KMS-11 (cell line): ENCODE measurements at regions not wholly inside any gene's neighbourhood (a gene's known extent, or its start where the extent isn't known, plus 50 kb on each side); places are given as distances from the start of the nearest gene placed in this dataset.

ENCODE experiments used
- H2AFZ ChIP-seq: fragments of 200-600 bp; sonication (generic); 2 replicates; pipeline ENCODE4 v1.6.1; 2016; ENCODE audit warnings: antibody characterized with exemption, mixed run types, low read depth
- H3K27ac ChIP-seq: fragments of 200-600 bp; sonication (generic); 2 replicates; pipeline ENCODE4 v1.6.1; 2016; ENCODE audit warnings: mild to moderate bottlenecking, mixed run types
- H3K27me3 ChIP-seq: fragments of 200-600 bp; sonication (generic); 2 replicates; pipeline ENCODE4 v1.6.1; 2017; ENCODE audit warnings: mild to moderate bottlenecking, low read depth, mixed run types, moderate library complexity; ENCODE audit not compliant: insufficient read depth
- H3K36me3 ChIP-seq: fragments of 200-600 bp; sonication (generic); 2 replicates; pipeline ENCODE4 v1.6.1; 2017; ENCODE audit warnings: mild to moderate bottlenecking, mixed run types; ENCODE audit not compliant: insufficient read depth
- H3K4me1 ChIP-seq: fragments of 200-600 bp; sonication (generic); 2 replicates; pipeline ENCODE4 v1.6.1; 2016; ENCODE audit warnings: mild to moderate bottlenecking, low read depth, mixed run types; ENCODE audit not compliant: poor library complexity, severe bottlenecking
- H3K4me2 ChIP-seq: fragments of 200-600 bp; sonication (generic); 2 replicates; pipeline ENCODE4 v1.7.0; 2016; ENCODE audit warnings: mild to moderate bottlenecking, mixed run types
- H3K4me3 ChIP-seq: fragments of 200-600 bp; sonication (generic); IDR thresholded peaks from 2 replicates; pipeline ENCODE4 v1.6.1; 2017; ENCODE audit warnings: low read depth, low read length, mixed read lengths; ENCODE audit not compliant: insufficient read depth
- H3K79me2 ChIP-seq: fragments of 200-600 bp; sonication (generic); 2 replicates; pipeline ENCODE4 v1.6.1; 2016; ENCODE audit warnings: low read depth, mixed run types; ENCODE audit not compliant: insufficient read depth
- H3K9ac ChIP-seq: fragments of 200-600 bp; sonication (generic); 2 replicates; pipeline ENCODE4 v1.6.1; 2016; ENCODE audit warnings: mild to moderate bottlenecking, mixed run types
- H4K20me1 ChIP-seq: fragments of 200-600 bp; sonication (generic); 2 replicates; pipeline ENCODE4 v1.6.1; 2016; ENCODE audit warnings: mild to moderate bottlenecking, mixed run types; ENCODE audit not compliant: insufficient read depth
- TF ChIP-seq, protein P1 (sequence below): fragments of 200-600 bp; sonication (generic); conservative IDR thresholded peaks from 2 replicates; pipeline ENCODE4 v1.6.1; 2017; ENCODE audit warnings: low read depth, mild to moderate bottlenecking, antibody characterized with exemption, low read length, moderate library complexity, mixed read lengths

GRCh38 chr15:72925661-72926060 is 126.6 kb upstream of the NEO1 start:
- Histone ChIP-seq H3K9ac (no peak overlapping the region), H3K27me3 (no peaks in the 10 kb centered on the region), H4K20me1 (no peaks in the 10 kb centered on the region), H3K79me2 (no peaks in the 10 kb centered on the region), H3K36me3 (no peaks in the 10 kb centered on the region), H3K27ac (no peak overlapping the region), H3K4me2 (no peak overlapping the region), H2AFZ (no peak overlapping the region), H3K4me1 (no peaks in the 10 kb centered on the region), H3K4me3 (no peak overlapping the region)
- TF ChIP-seq, protein P1, sequence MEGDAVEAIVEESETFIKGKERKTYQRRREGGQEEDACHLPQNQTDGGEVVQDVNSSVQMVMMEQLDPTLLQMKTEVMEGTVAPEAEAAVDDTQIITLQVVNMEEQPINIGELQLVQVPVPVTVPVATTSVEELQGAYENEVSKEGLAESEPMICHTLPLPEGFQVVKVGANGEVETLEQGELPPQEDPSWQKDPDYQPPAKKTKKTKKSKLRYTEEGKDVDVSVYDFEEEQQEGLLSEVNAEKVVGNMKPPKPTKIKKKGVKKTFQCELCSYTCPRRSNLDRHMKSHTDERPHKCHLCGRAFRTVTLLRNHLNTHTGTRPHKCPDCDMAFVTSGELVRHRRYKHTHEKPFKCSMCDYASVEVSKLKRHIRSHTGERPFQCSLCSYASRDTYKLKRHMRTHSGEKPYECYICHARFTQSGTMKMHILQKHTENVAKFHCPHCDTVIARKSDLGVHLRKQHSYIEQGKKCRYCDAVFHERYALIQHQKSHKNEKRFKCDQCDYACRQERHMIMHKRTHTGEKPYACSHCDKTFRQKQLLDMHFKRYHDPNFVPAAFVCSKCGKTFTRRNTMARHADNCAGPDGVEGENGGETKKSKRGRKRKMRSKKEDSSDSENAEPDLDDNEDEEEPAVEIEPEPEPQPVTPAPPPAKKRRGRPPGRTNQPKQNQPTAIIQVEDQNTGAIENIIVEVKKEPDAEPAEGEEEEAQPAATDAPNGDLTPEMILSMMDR: no peak

DNA sequence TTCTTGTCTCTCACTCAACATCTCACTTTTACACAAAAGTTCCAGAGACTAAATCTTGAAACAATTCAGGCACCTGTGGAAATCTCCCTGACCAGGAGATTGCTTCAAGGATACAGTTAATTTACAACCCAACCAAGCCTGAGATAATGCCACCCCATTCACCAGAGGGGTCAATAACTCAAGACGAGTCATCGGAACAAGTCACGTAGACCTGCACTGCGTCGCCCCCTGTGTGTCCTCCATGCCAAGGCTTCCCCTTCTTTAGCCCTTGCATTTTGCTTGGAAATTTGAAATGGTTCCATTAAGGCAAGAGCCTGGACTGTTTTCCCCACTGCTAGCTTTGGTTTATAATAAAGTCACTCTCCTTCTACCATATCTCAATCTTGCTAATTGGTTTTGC is 129.0 kb upstream of the NEO1 start:
- no peak overlapping the region for H3K4me3 ChIP-seq
- no peaks in the 10 kb centered on the region for H3K36me3 ChIP-seq
- H3K9ac ChIP-seq: no peak overlapping the region
- H2AFZ ChIP-seq: no peak overlapping the region
- H3K4me2 ChIP-seq: no peak overlapping the region
- H3K27ac ChIP-seq: no peak overlapping the region
- no peaks in the 10 kb centered on the region for H3K79me2 ChIP-seq
- H3K27me3 ChIP-seq: no peaks in the 10 kb centered on the region
- TF ChIP-seq, protein P1: no peak
- H3K4me1 ChIP-seq: no peaks in the 10 kb centered on the region
- no peaks in the 10 kb centered on the region for H4K20me1 ChIP-seq

DNA sequence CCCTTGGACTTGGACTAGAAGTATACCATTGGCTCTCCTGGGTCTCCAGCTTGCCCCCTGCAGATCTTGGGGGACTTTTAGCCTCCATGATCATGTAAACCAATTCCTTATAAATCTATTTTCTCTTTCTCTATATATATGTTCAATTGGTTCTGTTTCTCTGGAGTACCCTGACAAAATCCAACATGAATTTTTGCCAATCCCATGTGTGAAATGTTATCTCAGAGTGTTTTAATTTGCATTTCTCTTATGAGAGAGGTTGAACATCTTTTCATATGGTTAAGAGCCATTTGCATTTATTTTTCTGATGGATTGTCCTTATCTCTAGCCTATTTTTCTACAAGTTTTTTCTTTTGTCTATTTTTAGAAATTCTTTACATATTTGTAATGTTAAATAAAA is 131.7 kb upstream of the NEO1 start:
- Histone ChIP-seq H3K9ac (no peak overlapping the region), H3K4me3 (no peak overlapping the region), H3K4me1 (no peaks in the 10 kb centered on the region), H3K27me3 (no peaks in the 10 kb centered on the region), H3K79me2 (no peaks in the 10 kb centered on the region), H3K4me2 (no peak overlapping the region), H3K27ac (no peak overlapping the region), H3K36me3 (no peaks in the 10 kb centered on the region), H4K20me1 (no peaks in the 10 kb centered on the region), H2AFZ (no peak overlapping the region)
- TF ChIP-seq, protein P1: no peak

- H3K36me3 ChIP-seq: no peaks in the 10 kb centered on the region
- no peaks in the 10 kb centered on the region for H3K4me1 ChIP-seq
- no peaks in the 10 kb centered on the region for H3K27me3 ChIP-seq
- no peak overlapping the region for H3K4me2 ChIP-seq
- TF ChIP-seq, protein P1: no peak
- H3K27ac ChIP-seq: no peak overlapping the region
- no peak overlapping the region for H2AFZ ChIP-seq
- H4K20me1 ChIP-seq: no peaks in the 10 kb centered on the region
- H3K9ac ChIP-seq: no peak overlapping the region
- no peaks in the 10 kb centered on the region for H3K79me2 ChIP-seq
- H3K4me3 ChIP-seq: no peak overlapping the region
Observed at GRCh38 chr15:72919936-72920465, 132.3 kb upstream of the NEO1 start.

DNA sequence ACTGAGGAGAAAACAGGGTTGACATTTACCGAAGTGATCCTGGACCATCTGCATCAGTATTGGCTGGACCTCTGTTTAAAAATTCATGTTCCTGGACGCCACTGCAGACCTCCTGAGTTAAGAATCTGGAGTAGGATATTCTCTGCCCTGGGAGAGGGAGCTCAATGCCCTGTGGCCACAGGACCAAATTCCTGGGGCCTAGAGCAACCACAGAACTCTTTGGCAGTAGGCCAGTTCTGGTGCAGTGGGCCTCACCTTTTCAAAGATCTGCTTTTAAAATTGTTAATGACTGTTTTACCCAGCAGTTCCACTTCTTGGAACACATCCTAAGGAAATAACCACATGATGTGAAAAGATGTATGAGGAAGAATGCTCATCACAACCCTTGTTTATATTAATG is 133.3 kb upstream of the ADPGK start:
- Histone ChIP-seq H3K36me3 (no peaks in the 10 kb centered on the region), H4K20me1 (no peaks in the 10 kb centered on the region), H3K4me2 (no peak overlapping the region), H3K4me3 (no peak overlapping the region), H3K4me1 (no peaks in the 10 kb centered on the region), H3K79me2 (no peaks in the 10 kb centered on the region), H3K27ac (no peak overlapping the region), H3K9ac (no peak overlapping the region), H2AFZ (no peak overlapping the region), H3K27me3 (no peaks in the 10 kb centered on the region)
- TF ChIP-seq, protein P1: no peak
